Fibroblast of mammary gland (primary cell): ENCODE measurements at regions not wholly inside any gene's neighbourhood (a gene's known extent, or its start where the extent isn't known, plus 50 kb on each side); places are given as distances from the start of the nearest gene placed in this dataset.
"Not testable (repeated sequence)": the region's sequence is repeated elsewhere in the genome, so short reads cannot be mapped to it uniquely, and the experiment has no call there.

Source experiments
- DNase-seq: peaks from one replicate; pipeline ENCODE4 v3.0.0-alpha.2; 2010; ENCODE audit warnings: low read depth
- H3K4me3 ChIP-seq: 2 replicates; pipeline ENCODE4 v1.5.1; 2011; ENCODE audit warnings: low read depth, mild to moderate bottlenecking, low read length, moderate library complexity; ENCODE audit not compliant: control insufficient read depth
- CTCF ChIP-seq: conservative IDR thresholded peaks from 2 replicates; pipeline ENCODE4 v1.5.1; 2011; ENCODE audit warnings: low read depth, low read length, inconsistent platforms; ENCODE audit not compliant: control insufficient read depth, insufficient read depth

GRCh38 chr21:28066076-28066475, 926.6 kb downstream of the LTN1 start:
- no peak overlapping the region for H3K4me3 ChIP-seq
- TF ChIP-seq CTCF, result no peak
- peak; percentile 62 for DNase-seq

GRCh38 chr21:28063241-28064216, 929.1 kb downstream of the LTN1 start:
- no peak overlapping the region for H3K4me3 ChIP-seq
- DNase-seq, result no peak
- no peak for TF ChIP-seq CTCF

GRCh38 chr21:28052956-28053355, 939.7 kb downstream of the LTN1 start:
- DNase-seq, result not testable (repeated sequence)

GRCh38 chr21:28051649-28052048, 941.0 kb downstream of the LTN1 start:
- not testable (repeated sequence) for H3K4me3 ChIP-seq
- TF ChIP-seq CTCF, result peak; percentile 43
- peak; percentile 58 for DNase-seq

More at GRCh38 chr21:28052956-28053355, 939.7 kb downstream of the LTN1 start:
- not testable (repeated sequence) for H3K4me3 ChIP-seq

- DNase-seq, H3K4me3 ChIP-seq: not testable (repeated sequence)
Observed at GRCh38 chr21:28035692-28036091, 957.0 kb downstream of the LTN1 start.

- H3K4me3 ChIP-seq, DNase-seq: not testable (repeated sequence)
Observed at GRCh38 chr21:28034916-28035315, 957.8 kb downstream of the LTN1 start.

- not testable (repeated sequence) for DNase-seq
Observed at GRCh38 chr21:28034334-28034733, 958.3 kb downstream of the LTN1 start.

GRCh38 chr21:28032652-28033051, 960.0 kb downstream of the LTN1 start:
- not testable (repeated sequence) for DNase-seq, H3K4me3 ChIP-seq

More at GRCh38 chr21:28034334-28034733, 958.3 kb downstream of the LTN1 start:
- not testable (repeated sequence) for H3K4me3 ChIP-seq

GRCh38 chr21:28031066-28031465, 961.6 kb downstream of the LTN1 start:
- DNase-seq, H3K4me3 ChIP-seq: not testable (repeated sequence)

- no peak for TF ChIP-seq CTCF
- DNase-seq, result no peak
- H3K4me3 ChIP-seq, result no peak overlapping the region
Observed at GRCh38 chr21:28025111-28025510, 967.6 kb downstream of the LTN1 start.
